ENCODE measurements at regions not wholly inside any gene's neighbourhood (a gene's known extent, or its start where the extent isn't known, plus 50 kb on each side); places are given as distances from the start of the nearest gene placed in this dataset.
"Not testable (repeated sequence)": the region's sequence is repeated elsewhere in the genome, so short reads cannot be mapped to it uniquely, and the experiment has no call there.

DNA sequence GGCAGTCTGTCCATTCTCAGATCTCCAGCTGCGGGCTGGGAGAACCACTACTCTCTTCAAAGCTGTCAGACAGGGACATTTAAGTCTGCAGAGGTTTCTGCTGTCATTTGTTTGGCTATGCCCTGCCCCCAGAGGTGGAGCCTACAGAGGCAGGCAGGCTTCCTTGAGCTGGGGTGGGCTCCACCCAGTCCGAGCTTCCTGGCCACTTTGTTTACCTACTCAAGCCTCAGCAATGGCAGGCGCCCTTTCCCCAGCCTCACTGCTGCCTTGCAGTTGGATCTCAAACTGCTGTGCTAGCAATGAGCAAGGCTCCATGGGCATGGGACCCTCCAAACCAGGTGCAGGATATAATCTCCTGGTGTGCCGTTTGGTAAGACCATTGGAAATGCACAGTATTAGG lies 1154.5 kb upstream of the ACO1 start:
- not testable (repeated sequence) for FAIRE-seq

DNA sequence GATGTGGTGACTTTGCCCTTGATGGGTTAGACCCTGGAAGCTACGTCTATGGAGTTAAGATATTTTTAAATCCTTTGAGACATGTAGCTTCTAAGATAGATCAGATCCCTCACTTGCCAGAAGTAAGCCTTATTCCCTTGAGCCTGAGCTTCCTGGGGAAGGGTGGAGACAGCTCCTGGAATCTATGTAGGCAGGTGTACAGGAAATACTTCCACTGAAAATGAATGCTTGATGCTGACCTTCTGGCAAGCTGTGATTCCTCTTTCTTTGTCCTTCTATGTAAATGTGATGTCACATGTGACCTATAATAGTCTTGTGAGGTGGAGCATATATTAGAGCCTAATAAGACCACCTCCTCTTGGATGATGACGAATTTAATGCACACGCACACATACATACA lies 1152.0 kb upstream of the ACO1 start:
- FAIRE-seq = no peak
- DNase-seq (ENCODE audit: low spot score) = no peak

More for the DNA sequence above, 1154.5 kb upstream of the ACO1 start:
- DNase-seq (ENCODE audit: low spot score) = not testable (repeated sequence)

DNA sequence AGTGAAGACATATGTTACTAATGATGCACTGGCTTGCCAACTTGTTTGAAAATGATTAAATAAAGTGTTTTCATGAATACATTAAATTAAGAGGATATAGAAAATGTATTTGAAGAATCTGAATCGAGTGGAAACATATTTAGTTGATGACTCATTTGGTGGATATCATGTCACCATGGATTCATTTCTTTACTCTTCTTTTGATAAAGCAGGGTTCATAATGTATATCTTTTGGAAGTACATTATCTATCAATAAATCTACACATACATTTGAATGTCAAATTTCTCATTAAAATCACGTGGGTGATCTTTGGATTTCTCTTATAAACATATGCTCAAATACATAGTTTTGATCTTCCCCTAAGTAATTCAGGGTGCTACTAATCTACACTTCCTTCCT lies 1148.1 kb upstream of the ACO1 start:
- no peak for FAIRE-seq
- no peak for DNase-seq (ENCODE audit: low spot score)

DNA sequence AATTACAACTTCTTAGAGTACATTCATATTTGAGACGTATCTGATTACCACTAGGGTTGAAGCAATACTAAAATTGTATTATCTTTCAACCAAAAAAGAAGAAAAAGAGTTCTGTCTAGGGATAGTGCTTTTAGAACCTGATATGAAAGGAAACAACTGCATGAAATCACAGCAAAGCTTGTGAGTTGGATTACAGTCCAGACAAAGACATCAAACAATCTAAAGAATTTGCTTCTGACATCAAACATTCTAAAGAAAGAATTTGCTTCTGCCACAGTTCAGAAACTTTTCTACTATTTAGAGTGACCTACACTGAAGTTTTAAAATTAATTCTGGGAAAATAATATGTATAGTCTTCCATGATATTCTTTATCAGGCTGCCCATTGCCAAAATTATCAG lies 1141.1 kb upstream of the ACO1 start:
- no peak for FAIRE-seq
- DNase-seq (ENCODE audit: low spot score) = no peak

DNA sequence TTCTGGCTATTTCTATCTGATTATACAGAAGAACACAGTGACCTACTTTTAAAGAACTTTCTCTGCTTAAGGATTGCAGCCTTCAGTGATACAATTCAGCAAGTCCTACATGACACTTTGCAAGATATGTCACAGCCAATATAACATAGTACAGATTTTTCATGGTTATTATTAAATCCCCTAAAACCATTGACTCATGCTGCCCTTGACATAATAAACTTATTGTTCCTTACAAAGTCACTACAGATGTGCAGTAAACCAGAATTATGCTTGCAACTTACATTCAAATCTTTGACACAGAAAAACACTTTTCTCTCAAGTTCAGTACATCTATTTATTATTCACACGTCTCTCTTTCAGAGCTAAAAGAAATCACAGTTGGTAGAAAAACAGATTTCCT lies 1136.3 kb upstream of the ACO1 start:
- DNase-seq (ENCODE audit: low spot score) (no peak), FAIRE-seq (no peak)

GRCh38 chr9:31251386-31251785 lies 1133.1 kb upstream of the ACO1 start:
- no peak for FAIRE-seq
- DNase-seq (ENCODE audit: low spot score) = no peak

DNA sequence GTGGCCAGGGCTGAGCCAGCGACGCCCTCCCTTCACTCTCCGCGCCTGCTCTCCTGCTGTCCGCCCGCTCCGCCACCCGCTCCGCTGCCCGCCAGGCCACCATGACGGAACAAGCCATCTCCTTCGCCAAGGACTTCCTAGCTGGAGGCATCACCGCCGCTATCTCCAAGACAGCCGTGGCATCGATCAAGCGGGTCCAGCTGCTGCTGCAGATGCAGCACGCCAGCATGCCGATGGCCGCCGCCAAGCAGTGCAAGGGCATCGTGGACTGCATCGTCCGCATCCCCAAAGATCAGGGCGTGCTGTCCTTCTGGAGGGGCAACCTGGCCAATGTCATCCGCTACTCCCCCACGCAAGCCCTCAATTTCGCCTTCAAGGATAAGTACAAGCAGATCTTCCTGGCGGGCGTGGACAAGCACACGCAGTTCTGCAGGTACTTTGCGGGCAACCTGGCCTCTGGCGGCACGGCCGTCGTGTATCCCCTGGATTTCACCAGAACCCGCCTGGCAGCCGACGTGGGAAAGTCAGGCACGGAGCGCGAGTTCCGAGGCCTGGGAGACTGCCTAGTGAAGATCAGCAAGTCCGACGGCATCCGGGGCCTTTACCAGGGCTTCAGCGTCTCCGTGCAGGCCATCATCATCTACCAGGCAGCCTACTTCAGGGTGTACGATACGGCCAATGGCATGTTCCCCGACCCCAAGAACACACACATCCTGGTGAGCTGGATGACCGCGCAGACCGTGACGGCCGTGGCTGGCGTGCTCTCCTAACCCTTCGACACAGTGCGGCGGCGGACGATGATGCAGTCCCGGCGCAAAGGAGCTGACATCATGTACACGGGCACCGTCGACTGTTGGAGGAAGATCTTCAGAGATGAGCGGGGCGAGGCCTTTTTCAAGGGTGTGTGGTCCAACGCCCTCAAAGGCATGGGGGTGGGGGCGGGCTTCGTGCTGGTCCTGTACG lies 1130.4 kb upstream of the ACO1 start:
- no peak for FAIRE-seq

DNA sequence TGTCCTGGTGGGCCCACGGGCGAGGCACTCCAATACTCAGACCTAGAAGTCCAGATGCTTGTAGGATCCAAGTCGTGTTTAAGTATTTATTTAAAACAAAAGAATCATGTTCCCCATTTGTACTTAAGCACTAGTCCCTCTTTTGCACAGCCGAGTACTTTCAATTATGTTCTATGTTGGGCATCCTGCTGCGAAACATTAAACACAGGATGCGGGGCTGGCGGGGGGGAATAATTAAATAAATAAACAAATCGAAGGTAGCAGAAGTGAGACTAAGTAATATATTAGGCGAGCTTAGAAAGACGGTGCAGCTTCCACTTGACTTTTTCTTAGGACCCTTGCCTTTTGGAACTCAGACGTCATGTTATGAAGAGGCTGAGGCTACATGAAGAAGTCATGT lies 1129.2 kb upstream of the ACO1 start:
- no peak for DNase-seq (ENCODE audit: low spot score)
- FAIRE-seq = no peak

More for the DNA sequence above, 1130.4 kb upstream of the ACO1 start:
- no peak for DNase-seq (ENCODE audit: low spot score)

GRCh38 chr9:31259824-31260223 lies 1124.6 kb upstream of the ACO1 start:
- DNase-seq (ENCODE audit: low spot score) (no peak), FAIRE-seq (no peak)

GRCh38 chr9:31272456-31273295 lies 1111.8 kb upstream of the ACO1 start:
- FAIRE-seq (no peak), DNase-seq (ENCODE audit: low spot score) (no peak)

DNA sequence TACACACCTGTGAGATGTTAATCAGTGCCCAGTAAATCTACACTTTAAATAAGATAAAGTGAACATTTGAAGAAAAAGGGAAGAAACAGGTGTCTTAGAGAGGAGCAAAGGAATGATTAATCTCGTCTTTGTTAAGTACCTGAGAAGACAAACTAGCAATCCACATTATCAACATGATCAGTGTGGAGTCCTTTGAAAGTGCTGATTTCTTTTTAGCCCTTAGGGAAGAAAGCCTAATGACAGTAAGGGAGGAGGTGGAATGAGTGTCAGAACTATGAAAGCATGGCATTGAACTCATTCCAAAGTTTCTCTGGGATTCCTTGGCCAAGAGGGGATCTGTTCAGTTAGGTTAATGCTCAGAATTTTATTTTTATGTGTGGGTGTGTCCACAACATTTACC lies 1109.0 kb upstream of the ACO1 start:
- no peak for DNase-seq (ENCODE audit: low spot score)
- FAIRE-seq = no peak

- FAIRE-seq (no peak), DNase-seq (ENCODE audit: low spot score) (no peak)
Observed at GRCh38 chr9:31290731-31291130, 1093.7 kb upstream of the ACO1 start.

- DNase-seq (ENCODE audit: low spot score) = no peak
- FAIRE-seq = no peak
Observed at GRCh38 chr9:31302620-31303418, 1081.6 kb upstream of the ACO1 start.

- FAIRE-seq = no peak
- peak; percentile 14 for DNase-seq (ENCODE audit: low spot score)
Observed at GRCh38 chr9:31304576-31304975, 1079.9 kb upstream of the ACO1 start.

DNA sequence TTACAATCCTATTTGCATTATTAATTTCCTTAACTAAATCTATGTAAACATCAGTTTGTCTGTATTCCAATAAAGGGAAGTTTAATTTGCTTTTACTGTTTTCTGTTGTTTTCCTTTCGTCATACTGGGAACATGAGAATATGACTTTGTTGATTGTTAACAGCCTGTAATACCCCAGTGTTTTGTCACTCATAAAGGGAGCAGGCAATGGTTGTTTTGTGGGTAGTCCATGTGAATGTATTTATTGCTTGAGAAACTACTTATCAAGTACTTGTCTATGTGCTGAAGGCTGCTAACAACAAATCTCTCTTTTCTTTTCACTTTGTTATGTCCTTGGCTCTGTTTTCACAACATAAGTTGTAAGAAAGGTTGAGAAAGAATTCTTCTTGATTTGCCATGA lies 1070.2 kb upstream of the ACO1 start:
- DNase-seq (ENCODE audit: low spot score) = no peak
- FAIRE-seq = no peak

DNA sequence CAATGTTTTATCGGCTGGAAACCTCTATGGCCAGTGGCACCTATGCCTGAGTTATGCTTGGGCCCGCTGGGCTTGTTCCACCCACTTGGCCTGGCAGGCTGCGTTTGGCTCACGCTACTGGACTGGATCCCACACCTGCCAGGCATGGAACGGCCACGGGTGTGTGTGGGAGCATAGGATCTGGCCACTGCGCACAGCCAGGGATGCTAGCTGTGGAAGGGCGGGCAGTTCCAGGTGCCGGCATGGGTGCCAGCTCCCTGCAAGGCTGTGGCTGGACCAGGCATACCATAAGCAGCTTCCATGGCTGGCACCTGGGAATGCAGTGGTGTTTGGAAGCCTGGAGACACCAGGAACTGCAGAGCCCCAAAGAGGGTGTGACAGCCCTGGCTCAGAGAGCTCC lies 1063.9 kb upstream of the ACO1 start:
- DNase-seq (ENCODE audit: low spot score) = no peak
- FAIRE-seq = no peak

- FAIRE-seq = no peak
Observed at GRCh38 chr9:31321256-31321655, 1063.2 kb upstream of the ACO1 start.

DNA sequence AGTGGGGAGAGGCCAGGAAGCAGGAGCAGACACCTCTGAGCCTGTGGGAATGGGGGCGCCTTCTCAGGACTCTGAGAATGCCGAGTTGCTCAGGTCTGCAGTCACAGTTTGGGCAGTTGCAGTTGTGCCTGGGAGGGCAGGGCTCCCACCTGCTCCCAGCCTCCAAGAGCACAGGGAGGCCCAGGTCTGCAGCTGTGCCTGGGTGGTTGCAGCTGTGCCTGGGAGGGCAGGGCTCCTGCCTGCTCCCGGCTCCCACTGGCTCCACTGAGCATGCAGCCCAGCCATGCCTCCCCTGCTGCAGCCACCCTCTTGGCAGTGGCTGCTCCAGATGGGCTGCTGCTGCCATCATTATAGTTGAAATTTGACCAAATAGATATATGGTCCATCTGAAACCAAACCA lies 1062.8 kb upstream of the ACO1 start:
- no peak for FAIRE-seq
- DNase-seq (ENCODE audit: low spot score) = no peak

More at GRCh38 chr9:31321256-31321655, 1063.2 kb upstream of the ACO1 start:
- DNase-seq (ENCODE audit: low spot score) = no peak

DNA sequence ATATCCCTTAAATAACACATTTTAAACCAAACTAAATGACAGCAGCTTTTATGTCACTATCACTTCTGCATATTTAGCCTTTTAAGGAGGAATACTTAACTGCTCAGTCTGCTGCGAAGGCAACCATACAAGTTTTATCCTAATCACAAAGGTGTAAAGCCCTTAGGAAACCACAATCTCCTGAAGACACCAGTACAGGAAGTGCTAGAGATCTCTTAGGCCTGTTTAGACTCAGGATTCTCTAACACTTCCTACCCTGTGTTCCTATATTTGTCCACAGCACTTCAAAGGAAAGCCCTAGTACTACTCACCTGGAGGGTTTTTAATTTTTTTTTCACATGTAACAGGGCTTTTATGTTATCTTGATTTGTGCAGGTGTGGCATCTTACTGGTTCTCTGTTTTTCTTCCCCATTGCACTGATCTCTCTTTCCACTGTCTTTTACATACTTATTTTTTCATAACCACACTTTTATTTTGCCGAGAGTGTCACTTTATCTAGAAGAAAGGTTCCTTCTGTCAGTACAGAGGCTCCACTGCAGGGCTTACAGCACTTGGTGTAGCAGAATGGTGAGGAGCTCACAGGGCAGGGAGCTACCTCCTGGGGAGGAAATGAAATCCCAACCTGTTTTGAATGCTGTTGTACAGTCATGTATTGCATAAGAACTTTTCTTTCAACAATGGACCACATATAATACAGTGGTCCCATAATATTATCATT lies 1060.6 kb upstream of the ACO1 start:
- no peak for DNase-seq (ENCODE audit: low spot score)
- no peak for FAIRE-seq

DNA sequence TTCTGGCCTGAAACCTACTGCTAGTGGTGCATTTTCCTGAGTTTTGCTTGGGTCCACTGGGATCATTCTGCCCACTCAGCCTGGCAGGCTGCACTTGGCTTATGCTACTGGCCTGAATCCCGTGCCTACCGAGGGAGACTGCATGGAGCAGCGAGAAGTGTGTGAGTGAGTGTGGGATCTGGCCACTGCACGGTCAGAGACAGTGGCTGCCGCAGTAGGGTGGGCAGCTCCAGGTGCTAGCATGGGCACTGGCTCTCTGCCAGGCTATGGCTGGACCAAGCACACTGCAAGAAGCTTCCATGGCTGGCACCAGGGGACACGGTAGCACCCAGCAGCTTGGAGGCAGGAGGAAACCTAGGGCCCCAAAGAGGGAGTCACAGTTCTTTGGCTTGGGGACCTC lies 1058.7 kb upstream of the ACO1 start:
- DNase-seq (ENCODE audit: low spot score) (no peak), FAIRE-seq (no peak)

DNA sequence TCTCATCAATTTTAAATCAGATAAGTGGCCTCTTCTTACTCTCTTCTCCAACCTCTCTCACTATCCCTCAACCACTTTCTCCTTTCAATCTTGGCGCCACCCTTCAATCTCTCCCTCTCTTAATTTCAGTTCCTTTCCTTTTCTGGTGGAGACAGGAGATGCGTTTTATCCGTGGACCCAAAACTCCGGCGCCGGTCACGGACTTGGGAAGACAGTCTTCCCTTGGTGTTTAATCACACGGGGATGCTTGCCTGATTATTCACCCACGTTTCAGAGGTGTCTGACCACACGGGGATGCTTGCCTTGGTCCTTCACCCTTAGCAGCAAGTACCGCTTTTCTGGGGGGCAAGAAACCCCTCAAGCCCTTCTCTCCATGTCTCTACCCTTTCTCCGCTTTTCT lies 1057.6 kb upstream of the ACO1 start:
- FAIRE-seq = not testable (repeated sequence)

More for the DNA sequence above, 1057.6 kb upstream of the ACO1 start:
- DNase-seq (ENCODE audit: low spot score) = not testable (repeated sequence)

Data from urothelium cell line (cell line).